ENCODE measurements at regions not wholly inside any gene's neighbourhood (a gene's known extent, or its start where the extent isn't known, plus 50 kb on each side); places are given as distances from the start of the nearest gene placed in this dataset.

- Histone ChIP-seq H3K79me2 (replicated peaks; ENCODE audit: insufficient read depth, low read length) (no peaks in the 10 kb centered on the region), H4K20me1 (ENCODE audit: insufficient read depth) (no peaks in the 10 kb centered on the region), H2AFZ (ENCODE audit: low read depth, low read length) (no peak overlapping the region), H3K4me2 (ENCODE audit: low read length) (no peak overlapping the region), H3K9ac (ENCODE audit: low read length) (no peak overlapping the region), H3K36me3 (ENCODE audit: insufficient read depth, low read length) (no peaks in the 10 kb centered on the region), H3K9me2 (ENCODE audit: insufficient read depth, low read length) (no peaks in the 10 kb centered on the region), H3F3A (ENCODE audit: insufficient read depth, low read length, poor library complexity, severe bottlenecking) (no peaks in the 10 kb centered on the region), H3K27me3 (ENCODE audit: insufficient read depth, low read depth, low read length) (no peaks in the 10 kb centered on the region), H3K27ac (ENCODE audit: low read length) (no peak overlapping the region), H3K9me3 (ENCODE audit: low read length) (no peaks in the 10 kb centered on the region), H3K4me3 (ENCODE audit: low read length) (no peak overlapping the region)
- TF ChIP-seq, protein P1, sequence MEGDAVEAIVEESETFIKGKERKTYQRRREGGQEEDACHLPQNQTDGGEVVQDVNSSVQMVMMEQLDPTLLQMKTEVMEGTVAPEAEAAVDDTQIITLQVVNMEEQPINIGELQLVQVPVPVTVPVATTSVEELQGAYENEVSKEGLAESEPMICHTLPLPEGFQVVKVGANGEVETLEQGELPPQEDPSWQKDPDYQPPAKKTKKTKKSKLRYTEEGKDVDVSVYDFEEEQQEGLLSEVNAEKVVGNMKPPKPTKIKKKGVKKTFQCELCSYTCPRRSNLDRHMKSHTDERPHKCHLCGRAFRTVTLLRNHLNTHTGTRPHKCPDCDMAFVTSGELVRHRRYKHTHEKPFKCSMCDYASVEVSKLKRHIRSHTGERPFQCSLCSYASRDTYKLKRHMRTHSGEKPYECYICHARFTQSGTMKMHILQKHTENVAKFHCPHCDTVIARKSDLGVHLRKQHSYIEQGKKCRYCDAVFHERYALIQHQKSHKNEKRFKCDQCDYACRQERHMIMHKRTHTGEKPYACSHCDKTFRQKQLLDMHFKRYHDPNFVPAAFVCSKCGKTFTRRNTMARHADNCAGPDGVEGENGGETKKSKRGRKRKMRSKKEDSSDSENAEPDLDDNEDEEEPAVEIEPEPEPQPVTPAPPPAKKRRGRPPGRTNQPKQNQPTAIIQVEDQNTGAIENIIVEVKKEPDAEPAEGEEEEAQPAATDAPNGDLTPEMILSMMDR (IDR thresholded peaks at IDR 0.05; ENCODE audit: poor library complexity, severe bottlenecking), result no peak
- no peak for TF ChIP-seq EZH2 (IDR thresholded peaks at IDR 0.05; ENCODE audit: borderline replicate concordance, insufficient read depth, low read length, poor library complexity, severe bottlenecking)
- no peak for TF ChIP-seq MXI1 (conservative IDR thresholded peaks at IDR 0.05; ENCODE audit: poor library complexity, severe bottlenecking)
- no peak for TF ChIP-seq TAF1 (IDR thresholded peaks at IDR 0.05; ENCODE audit: low read depth)
- TF ChIP-seq POLR2AphosphoS5 (IDR thresholded peaks at IDR 0.05), result no peak
- TF ChIP-seq, protein P2, sequence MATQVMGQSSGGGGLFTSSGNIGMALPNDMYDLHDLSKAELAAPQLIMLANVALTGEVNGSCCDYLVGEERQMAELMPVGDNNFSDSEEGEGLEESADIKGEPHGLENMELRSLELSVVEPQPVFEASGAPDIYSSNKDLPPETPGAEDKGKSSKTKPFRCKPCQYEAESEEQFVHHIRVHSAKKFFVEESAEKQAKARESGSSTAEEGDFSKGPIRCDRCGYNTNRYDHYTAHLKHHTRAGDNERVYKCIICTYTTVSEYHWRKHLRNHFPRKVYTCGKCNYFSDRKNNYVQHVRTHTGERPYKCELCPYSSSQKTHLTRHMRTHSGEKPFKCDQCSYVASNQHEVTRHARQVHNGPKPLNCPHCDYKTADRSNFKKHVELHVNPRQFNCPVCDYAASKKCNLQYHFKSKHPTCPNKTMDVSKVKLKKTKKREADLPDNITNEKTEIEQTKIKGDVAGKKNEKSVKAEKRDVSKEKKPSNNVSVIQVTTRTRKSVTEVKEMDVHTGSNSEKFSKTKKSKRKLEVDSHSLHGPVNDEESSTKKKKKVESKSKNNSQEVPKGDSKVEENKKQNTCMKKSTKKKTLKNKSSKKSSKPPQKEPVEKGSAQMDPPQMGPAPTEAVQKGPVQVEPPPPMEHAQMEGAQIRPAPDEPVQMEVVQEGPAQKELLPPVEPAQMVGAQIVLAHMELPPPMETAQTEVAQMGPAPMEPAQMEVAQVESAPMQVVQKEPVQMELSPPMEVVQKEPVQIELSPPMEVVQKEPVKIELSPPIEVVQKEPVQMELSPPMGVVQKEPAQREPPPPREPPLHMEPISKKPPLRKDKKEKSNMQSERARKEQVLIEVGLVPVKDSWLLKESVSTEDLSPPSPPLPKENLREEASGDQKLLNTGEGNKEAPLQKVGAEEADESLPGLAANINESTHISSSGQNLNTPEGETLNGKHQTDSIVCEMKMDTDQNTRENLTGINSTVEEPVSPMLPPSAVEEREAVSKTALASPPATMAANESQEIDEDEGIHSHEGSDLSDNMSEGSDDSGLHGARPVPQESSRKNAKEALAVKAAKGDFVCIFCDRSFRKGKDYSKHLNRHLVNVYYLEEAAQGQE (IDR thresholded peaks at IDR 0.05; ENCODE audit: borderline replicate concordance), result no peak
- no peak for TF ChIP-seq RAD21 (conservative IDR thresholded peaks at IDR 0.05)
- no peak for TF ChIP-seq EP300 (conservative IDR thresholded peaks at IDR 0.05; ENCODE audit: poor library complexity, severe bottlenecking)
- no peak for TF ChIP-seq SMC3 (conservative IDR thresholded peaks at IDR 0.05; ENCODE audit: poor library complexity)
These were observed 64.3 kb upstream of the ID4 start for GRCh38 chr6:19772891-19773290.

DNA sequence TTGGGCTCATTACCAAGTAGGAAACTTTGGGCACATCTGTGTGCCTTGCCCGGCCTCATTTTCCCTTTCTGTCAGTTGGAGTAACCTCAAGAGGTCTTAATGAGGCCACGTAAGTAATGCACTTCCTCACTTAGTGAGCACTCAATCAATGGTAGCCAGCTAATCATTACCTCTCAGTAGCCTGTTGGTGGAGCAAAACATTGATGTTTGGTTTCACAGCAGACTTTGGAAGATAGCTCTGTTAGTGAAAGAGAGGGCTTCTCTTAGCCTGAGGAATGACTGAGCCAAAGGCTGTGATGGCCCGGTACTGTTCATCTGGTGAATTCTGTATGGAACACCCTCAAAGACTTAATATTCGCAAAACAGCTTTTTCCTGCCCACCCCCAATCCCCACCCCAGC, 55.9 kb upstream of the ID4 start:
- no peak overlapping the region for H3K9ac ChIP-seq (ENCODE audit: low read length)
- H3K27me3 ChIP-seq (ENCODE audit: insufficient read depth, low read depth, low read length), result no peaks in the 10 kb centered on the region
- H4K20me1 ChIP-seq (ENCODE audit: insufficient read depth), result no peaks in the 10 kb centered on the region
- H3K4me3 ChIP-seq (ENCODE audit: low read length), result no peak overlapping the region
- H3K9me2 ChIP-seq (ENCODE audit: insufficient read depth, low read length), result no peaks in the 10 kb centered on the region
- H3K79me2 ChIP-seq (replicated peaks; ENCODE audit: insufficient read depth, low read length), result no peaks in the 10 kb centered on the region
- no peak overlapping the region for H3K4me2 ChIP-seq (ENCODE audit: low read length)
- H3K36me3 ChIP-seq (ENCODE audit: insufficient read depth, low read length), result peaks cover 5% of the 10 kb centered on the region
- no peaks in the 10 kb centered on the region for H3K9me3 ChIP-seq (ENCODE audit: low read length)
- no peak for TF ChIP-seq SMC3 (conservative IDR thresholded peaks at IDR 0.05; ENCODE audit: poor library complexity)
- no peak for TF ChIP-seq MXI1 (conservative IDR thresholded peaks at IDR 0.05; ENCODE audit: poor library complexity, severe bottlenecking)
- no peak for TF ChIP-seq POLR2AphosphoS5 (IDR thresholded peaks at IDR 0.05)
- no peak for TF ChIP-seq EP300 (conservative IDR thresholded peaks at IDR 0.05; ENCODE audit: poor library complexity, severe bottlenecking)
- no peak for TF ChIP-seq EZH2 (IDR thresholded peaks at IDR 0.05; ENCODE audit: borderline replicate concordance, insufficient read depth, low read length, poor library complexity, severe bottlenecking)
- TF ChIP-seq RAD21 (conservative IDR thresholded peaks at IDR 0.05), result no peak
- TF ChIP-seq, protein P1 (IDR thresholded peaks at IDR 0.05; ENCODE audit: poor library complexity, severe bottlenecking), result no peak
- TF ChIP-seq, protein P2 (IDR thresholded peaks at IDR 0.05; ENCODE audit: borderline replicate concordance), result no peak
- no peak for TF ChIP-seq TAF1 (IDR thresholded peaks at IDR 0.05; ENCODE audit: low read depth)
- no peak overlapping the region for H3K27ac ChIP-seq (ENCODE audit: low read length)
- H3F3A ChIP-seq (ENCODE audit: insufficient read depth, low read length, poor library complexity, severe bottlenecking), result no peaks in the 10 kb centered on the region
- no peak overlapping the region for H2AFZ ChIP-seq (ENCODE audit: low read depth, low read length)
